ENCODE measurements at regions not wholly inside any gene's neighbourhood (a gene's known extent, or its start where the extent isn't known, plus 50 kb on each side); places are given as distances from the start of the nearest gene placed in this dataset.

- no peaks in the 10 kb centered on the region for H3K4me1 ChIP-seq (ENCODE audit: insufficient read depth)
- ATAC-seq, result no peak
These were observed 186.5 kb downstream of the SHANK2 start for GRCh38 chr11:71065841-71066240.

More at GRCh38 chr11:71065841-71066240, 186.5 kb downstream of the SHANK2 start:
- no peaks in the 10 kb centered on the region for H3K36me3 ChIP-seq (ENCODE audit: insufficient read depth)
- H3F3A ChIP-seq (replicated peaks; ENCODE audit: low read depth), result no peaks in the 10 kb centered on the region
- no peak overlapping the region for H3K4me3 ChIP-seq
- H4K20me1 ChIP-seq (replicated peaks; ENCODE audit: insufficient read depth), result no peaks in the 10 kb centered on the region; the same call in 1 of the 2 replicates
- Mint-ChIP-seq H3K9me3 (no peaks in the 10 kb centered on the region), H3K27ac (no peak overlapping the region), H3K4me3 (no peak overlapping the region), H3K36me3 (ENCODE audit: low read depth) (no peaks in the 10 kb centered on the region; the same call in none of the 3 replicates), H3K4me1 (peaks cover 7% of the 10 kb centered on the region; the same call in 2 of the 3 replicates), H3K27me3 (ENCODE audit: insufficient read depth, low read depth, poor library complexity) (peaks cover 8% of the 10 kb centered on the region)
- H2AFZ ChIP-seq, result no peak overlapping the region
- TF ChIP-seq CTCF (conservative IDR thresholded peaks at IDR 0.05; ENCODE audit: low read depth in 2 of 2) (no peak), ETS1 (IDR thresholded peaks at IDR 0.05) (no peak), POLR2AphosphoS5 (IDR thresholded peaks at IDR 0.05; ENCODE audit: low read depth) (no peak), ZNF114 (CRISPR knock-in tag; IDR thresholded peaks at IDR 0.05) (no peak), EZH2 (IDR thresholded peaks at IDR 0.05; ENCODE audit: low read depth, unreplicated experiment) (no peak), STAT1 (IDR thresholded peaks at IDR 0.05; ENCODE audit: unreplicated experiment) (no peak), ZNF462 (CRISPR knock-in tag; IDR thresholded peaks at IDR 0.05) (no peak), EZH2phosphoT487 (IDR thresholded peaks at IDR 0.05; ENCODE audit: unreplicated experiment) (no peak), CREB1 (CRISPR knock-in tag; IDR thresholded peaks at IDR 0.05; ENCODE audit: low read depth) (no peak), ZNF331 (CRISPR knock-in tag; IDR thresholded peaks at IDR 0.05; ENCODE audit: low read depth) (no peak), JUNB (IDR thresholded peaks at IDR 0.05; ENCODE audit: unreplicated experiment) (no peak), REST (IDR thresholded peaks at IDR 0.05; ENCODE audit: unreplicated experiment) (no peak), NANOG (IDR thresholded peaks at IDR 0.05; ENCODE audit: borderline replicate concordance) (no peak)
- H3K79me2 ChIP-seq (replicated peaks; ENCODE audit: insufficient read depth), result peaks cover 5% of the 10 kb centered on the region; the same call in 1 of the 2 replicates
- no peak overlapping the region for H3K27ac ChIP-seq (ENCODE audit: low read depth)
- no peak for DNase-seq (ENCODE audit: low spot score)
- peaks cover 9% of the 10 kb centered on the region for H3K9me2 ChIP-seq (ENCODE audit: insufficient read depth)
- H3K27me3 ChIP-seq (ENCODE audit: insufficient read depth), result no peaks in the 10 kb centered on the region
- no peak overlapping the region for H3K4me2 ChIP-seq
